HUDEP-2 (cell line): ENCODE measurements at regions not wholly inside any gene's neighbourhood (a gene's known extent, or its start where the extent isn't known, plus 50 kb on each side); places are given as distances from the start of the nearest gene placed in this dataset.

ENCODE experiments used
- DNase-seq, 76 experiments: peaks; one replicate each; lab custom pipeline; 2025; ENCODE audit not compliant: unreplicated experiment in 76 of 76; lab: John Stamatoyannopoulos, UW

GRCh38 chr6:84526631-84527030 lies 237.8 kb downstream of the TBX18 start:
- no peak for DNase-seq

- DNase-seq, result no peak
Observed at GRCh38 chr6:84525907-84526306, 238.5 kb downstream of the TBX18 start.

- no peak for DNase-seq
Observed at GRCh38 chr6:84524636-84525035, 239.8 kb downstream of the TBX18 start.

- DNase-seq, result no peak
Observed at GRCh38 chr6:84522135-84522549, 242.3 kb downstream of the TBX18 start.

GRCh38 chr6:84521511-84521910 lies 242.9 kb downstream of the TBX18 start:
- no peak for DNase-seq

DNA sequence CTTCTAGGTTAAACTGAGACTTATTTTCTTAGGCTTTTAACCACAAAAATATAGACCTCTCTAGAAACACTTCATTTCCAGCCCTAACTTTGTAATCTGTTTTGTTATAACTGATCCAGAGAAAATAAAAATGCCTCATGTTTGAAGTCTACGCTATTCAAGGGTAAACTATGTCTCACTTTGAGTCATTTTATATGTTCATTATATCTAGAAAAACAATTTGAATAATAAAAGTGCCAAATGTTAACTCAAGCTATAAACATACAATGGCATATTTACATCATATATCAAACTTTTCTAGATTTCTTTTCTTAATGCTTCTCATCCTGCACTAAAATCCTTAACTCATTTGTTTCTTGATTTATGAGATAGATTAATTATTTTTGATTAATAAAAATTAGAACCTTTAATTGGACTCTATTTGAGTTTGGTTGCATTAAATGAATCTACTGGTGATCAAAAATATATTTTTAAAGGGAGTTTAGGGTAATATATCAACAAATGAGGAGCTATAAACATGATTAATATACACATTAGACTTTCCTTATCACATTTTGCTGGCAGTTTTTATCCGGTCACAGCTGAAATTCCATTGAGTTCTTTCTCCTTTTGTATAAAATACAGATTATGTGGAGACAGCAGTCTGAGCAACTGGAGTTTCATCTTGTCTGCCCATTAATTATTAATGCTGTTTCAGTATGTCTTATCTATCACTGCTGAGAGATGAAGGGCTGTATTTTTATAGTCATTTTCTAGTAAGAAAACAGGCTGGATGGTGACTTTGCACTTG lies 246.5 kb downstream of the TBX18 start:
- DNase-seq, result no peak

DNA sequence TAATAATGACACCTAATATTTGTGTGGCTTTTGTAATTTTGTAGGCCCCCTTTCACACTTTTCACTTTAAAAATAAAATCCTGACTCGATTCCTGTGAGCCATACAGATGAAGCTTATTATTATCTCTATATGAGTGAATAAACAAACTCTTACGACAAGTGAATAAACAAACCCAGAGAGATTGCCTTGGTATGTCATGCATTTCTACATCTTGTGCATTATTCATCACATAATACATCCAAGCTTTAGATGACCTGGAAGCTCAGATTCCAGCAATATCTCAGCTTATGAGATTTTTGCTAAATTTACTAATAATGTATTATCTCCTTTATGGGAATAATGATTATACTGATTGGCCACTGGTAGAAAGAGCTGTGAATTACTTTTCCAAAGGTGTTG lies 248.2 kb downstream of the TBX18 start:
- no peak for DNase-seq

- DNase-seq, result no peak
Observed at GRCh38 chr6:84515067-84515466, 249.3 kb downstream of the TBX18 start.

GRCh38 chr6:84514089-84514971 lies 250.1 kb downstream of the TBX18 start:
- DNase-seq, result no peak

- no peak for DNase-seq
Observed at GRCh38 chr6:84512391-84512790, 252.0 kb downstream of the TBX18 start.

- no peak for DNase-seq
Observed at GRCh38 chr6:84511929-84512328, 252.5 kb downstream of the TBX18 start.

- DNase-seq, result peak in 9 of 76 experiments; percentile 18 to 59 (median 32)
Observed at GRCh38 chr6:84508981-84509380, 255.4 kb downstream of the TBX18 start.

- no peak for DNase-seq
Observed at GRCh38 chr6:84508334-84508733, 256.1 kb downstream of the TBX18 start.

DNA sequence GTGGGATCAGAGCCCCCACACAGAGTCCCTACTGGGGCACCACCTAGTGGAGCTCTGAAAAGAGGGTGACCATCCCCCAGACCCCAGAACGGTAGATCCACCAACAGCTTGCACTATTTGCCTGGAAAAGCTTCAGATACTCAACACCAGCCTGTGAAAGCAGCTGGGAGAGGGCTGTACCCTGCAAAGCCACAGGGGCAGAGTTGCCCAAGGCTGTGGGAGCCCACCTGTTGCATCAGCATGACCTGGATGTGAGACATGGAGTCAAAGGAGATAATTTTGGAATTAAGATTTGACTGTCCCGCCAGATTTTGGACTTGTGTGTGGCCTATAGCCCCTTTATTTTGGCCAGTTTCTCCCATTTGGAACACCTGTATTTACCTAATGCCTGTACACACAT lies 260.4 kb downstream of the TBX18 start:
- peak in 1 of 76 experiments; percentile 5 for DNase-seq

DNA sequence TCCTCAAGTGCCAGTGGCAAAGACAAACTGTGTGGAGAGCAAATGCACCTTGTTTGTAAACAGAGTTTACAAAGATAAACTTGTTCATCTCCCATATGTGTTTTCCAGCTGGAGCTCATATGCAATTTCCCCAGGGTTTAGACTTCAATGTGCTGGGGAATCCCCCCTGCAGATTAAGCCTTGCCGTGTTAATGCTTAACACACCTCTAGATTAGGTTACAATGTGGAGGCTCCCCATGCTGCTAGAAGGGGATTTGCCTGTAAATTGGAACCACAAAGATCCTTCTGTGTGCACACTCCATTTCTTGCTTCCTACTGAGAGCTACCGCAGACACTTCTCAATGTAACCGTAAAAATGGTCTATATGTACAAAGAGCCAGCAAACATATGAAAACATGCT lies 263.1 kb downstream of the TBX18 start:
- no peak for DNase-seq

GRCh38 chr6:84500726-84501125 lies 263.7 kb downstream of the TBX18 start:
- DNase-seq, result no peak

GRCh38 chr6:84498905-84499304 lies 265.5 kb downstream of the TBX18 start:
- DNase-seq, result peak in 1 of 76 experiments; percentile 1

DNA sequence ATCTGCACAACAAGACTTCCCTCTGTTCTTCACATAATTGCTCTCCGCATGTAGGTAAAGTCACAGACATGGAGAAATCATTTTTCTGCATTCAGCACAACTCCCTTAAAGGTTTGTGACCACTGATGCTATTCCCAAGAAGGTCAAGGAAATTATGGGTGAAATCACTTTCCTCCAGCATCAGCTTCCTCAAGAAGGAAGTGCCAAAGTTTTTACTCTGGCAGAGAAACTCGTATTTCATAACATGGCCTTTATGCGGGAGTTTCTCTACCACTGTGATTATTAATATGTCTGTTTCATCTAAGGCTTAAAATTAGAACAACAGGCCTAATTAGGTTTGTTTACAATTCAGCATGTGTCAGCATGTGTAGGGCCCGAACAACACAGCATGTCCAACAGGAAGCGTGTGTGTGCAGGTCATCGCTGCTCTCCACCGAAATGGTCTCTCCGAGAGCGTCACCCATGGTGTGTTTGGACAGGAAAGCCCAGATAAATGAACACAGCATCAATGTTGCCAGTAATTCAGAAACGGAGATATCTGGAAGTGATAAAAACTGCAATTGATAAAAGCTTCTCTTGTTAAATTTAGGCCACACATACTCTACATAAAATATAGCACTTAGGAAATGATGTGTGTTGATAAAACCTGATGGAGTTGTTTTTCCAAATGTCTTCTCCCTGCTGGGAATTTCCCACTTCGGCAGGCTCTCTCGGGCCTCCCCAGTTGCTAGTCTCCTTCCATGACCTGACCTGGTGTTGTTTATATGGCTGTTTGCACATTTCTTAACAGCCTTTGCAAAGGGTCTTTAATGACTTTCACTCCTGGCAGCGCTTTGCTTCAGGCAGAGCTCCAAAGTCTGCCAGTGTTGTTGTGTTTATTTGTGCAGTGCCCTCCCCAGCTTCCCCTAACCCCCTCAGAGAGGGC lies 265.1 kb upstream of the CEP162 start:
- no peak for DNase-seq

- DNase-seq, result no peak
Observed at GRCh38 chr6:84489598-84489997, 262.2 kb upstream of the CEP162 start.

GRCh38 chr6:84486526-84486925 lies 259.1 kb upstream of the CEP162 start:
- DNase-seq, result no peak

DNA sequence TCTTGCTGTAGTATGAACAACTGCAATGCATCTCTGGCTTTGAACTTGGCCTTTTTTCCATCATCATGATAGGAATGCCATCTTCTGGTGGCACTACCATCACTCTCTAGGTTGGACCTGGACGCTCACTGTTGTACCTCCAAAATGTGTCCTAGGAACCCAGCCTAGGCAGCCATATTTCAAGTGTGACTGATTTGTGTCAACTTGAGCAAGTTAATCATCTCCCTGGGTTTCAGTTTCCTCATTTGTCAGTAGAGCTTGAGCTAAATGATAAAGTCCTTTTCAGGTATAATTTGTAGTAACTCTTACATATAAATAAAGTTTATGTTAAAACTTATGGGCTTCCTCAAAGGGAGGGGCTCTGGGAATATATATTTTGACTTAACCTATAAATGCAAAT lies 241.7 kb upstream of the CEP162 start:
- no peak for DNase-seq
